ENCODE measurements at regions not wholly inside any gene's neighbourhood (a gene's known extent, or its start where the extent isn't known, plus 50 kb on each side); places are given as distances from the start of the nearest gene placed in this dataset.

DNA sequence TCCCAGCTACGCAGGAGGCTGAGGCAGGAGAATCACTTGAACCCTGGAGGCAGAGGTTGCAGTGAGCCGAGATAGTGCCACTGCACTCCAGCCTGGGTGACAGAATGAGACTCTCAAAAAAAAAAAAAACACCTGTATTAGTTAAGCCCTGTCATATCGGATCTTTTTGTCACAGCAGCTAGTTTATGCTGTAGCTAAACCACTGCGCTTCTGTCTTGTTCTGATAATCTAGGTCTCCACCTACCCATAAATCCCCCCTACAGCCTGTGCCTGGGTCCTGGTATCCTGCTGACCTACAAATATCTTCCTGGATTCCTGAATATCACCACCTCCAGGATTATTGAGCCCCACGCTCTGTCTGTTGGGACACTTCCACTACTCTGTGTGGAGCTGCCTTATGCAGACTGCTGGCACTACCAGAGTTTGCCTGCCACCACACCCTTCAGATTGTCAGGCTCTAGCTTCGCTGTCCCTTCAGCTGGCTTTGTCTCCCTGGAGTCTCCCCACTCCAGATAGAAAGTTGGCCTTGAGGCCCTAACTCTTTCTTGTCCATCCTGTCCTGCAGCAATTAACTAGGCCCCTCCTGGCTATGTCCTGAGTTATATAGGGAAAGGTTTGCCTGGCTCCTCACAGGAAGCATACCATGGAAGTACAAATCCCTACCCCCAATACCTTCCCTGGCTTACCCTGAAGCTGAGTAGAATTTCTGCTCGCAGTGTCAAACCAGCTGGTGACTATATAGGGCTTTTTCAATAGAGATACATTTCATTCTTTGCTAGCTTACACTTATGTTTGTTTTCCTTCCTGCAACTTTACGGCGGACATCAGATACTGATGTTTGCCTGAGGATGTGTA is 136.0 kb upstream of the SERTAD2 start:
- Histone ChIP-seq H3K27ac (ENCODE audit: low read length) (no peak overlapping the region), H3K9ac (ENCODE audit: low read depth, low read length) (no peak overlapping the region), H3K36me3 (ENCODE audit: insufficient read depth, low read depth, low read length) (no peaks in the 10 kb centered on the region), H3K9me3 (ENCODE audit: insufficient read depth, low read depth, low read length) (no peaks in the 10 kb centered on the region), H3K4me3 (ENCODE audit: low read length) (no peak overlapping the region), H3K4me1 (ENCODE audit: insufficient read depth, low read length) (peaks cover 3% of the 10 kb centered on the region; the same call in 1 of the 2 replicates), H3K27me3 (ENCODE audit: insufficient read depth, low read length) (no peaks in the 10 kb centered on the region)

DNA sequence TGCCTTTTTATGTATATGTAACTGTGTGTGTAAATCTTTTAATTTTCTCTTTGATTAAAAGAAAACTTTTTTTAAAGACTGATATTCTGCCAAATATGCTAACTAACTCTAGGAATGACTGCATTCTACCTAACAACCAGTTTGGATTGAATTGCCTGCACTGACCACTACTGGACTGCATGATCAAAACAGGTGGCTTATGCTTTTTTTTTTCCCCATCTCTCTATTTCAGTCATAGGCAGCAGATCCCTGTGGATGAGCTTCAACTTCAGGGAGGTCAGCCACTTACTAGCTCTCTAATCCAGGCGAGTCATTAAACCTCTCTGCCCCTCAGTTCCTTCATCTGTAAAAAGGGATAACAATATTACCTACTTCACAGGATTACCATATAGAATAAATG is 138.6 kb upstream of the SERTAD2 start:
- Histone ChIP-seq H3K27me3 (ENCODE audit: insufficient read depth, low read length) (peaks cover 12% of the 10 kb centered on the region), H3K9ac (ENCODE audit: low read depth, low read length) (no peak overlapping the region), H3K27ac (ENCODE audit: low read length) (no peak overlapping the region), H3K36me3 (ENCODE audit: insufficient read depth, low read depth, low read length) (no peaks in the 10 kb centered on the region), H3K9me3 (ENCODE audit: insufficient read depth, low read depth, low read length) (no peaks in the 10 kb centered on the region), H3K4me3 (ENCODE audit: low read length) (no peak overlapping the region), H3K4me1 (ENCODE audit: insufficient read depth, low read length) (peaks cover 11% of the 10 kb centered on the region; the same call in 1 of the 2 replicates)

DNA sequence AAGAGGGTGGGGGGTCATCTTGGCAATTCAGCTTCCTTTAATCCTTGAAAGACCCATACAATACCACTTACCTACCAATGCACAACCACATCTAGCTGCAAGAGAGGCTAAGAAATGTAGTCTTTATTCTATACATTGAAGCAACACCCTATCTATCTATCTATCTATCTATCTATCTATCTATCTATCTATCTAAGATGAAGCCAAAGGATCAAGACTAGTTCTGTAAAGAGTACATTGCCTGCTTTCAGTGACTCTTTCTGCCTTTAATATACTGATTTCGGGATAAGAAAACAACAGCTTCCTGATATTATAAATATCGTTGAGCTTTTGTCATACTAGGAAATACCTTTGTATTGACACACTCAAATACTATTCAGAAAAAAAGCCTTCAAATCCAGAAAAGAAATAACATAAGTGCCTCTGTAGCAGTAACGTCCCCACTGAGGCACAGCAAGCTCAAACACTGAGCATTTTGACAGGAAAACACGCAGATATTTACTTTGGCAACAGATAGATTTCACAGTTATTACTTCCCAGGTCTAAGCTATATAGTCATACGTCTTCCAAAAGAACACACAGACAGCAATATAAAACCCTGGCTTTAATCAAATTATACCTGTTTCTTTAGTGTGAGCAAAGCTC is 139.4 kb upstream of the SERTAD2 start:
- H3K27ac ChIP-seq (ENCODE audit: low read length), result no peak overlapping the region
- peaks cover 11% of the 10 kb centered on the region; the same call in 1 of the 2 replicates for H3K4me1 ChIP-seq (ENCODE audit: insufficient read depth, low read length)
- peaks cover 12% of the 10 kb centered on the region for H3K27me3 ChIP-seq (ENCODE audit: insufficient read depth, low read length)
- no peak overlapping the region for H3K9ac ChIP-seq (ENCODE audit: low read depth, low read length)
- H3K4me3 ChIP-seq (ENCODE audit: low read length), result no peak overlapping the region
- H3K36me3 ChIP-seq (ENCODE audit: insufficient read depth, low read depth, low read length), result no peaks in the 10 kb centered on the region
- no peaks in the 10 kb centered on the region for H3K9me3 ChIP-seq (ENCODE audit: insufficient read depth, low read depth, low read length)

GRCh38 chr2:64793701-64794100 is 140.0 kb upstream of the SERTAD2 start:
- H3K9me3 ChIP-seq (ENCODE audit: insufficient read depth, low read depth, low read length), result no peaks in the 10 kb centered on the region
- peaks cover 12% of the 10 kb centered on the region for H3K27me3 ChIP-seq (ENCODE audit: insufficient read depth, low read length)
- no peak overlapping the region for H3K9ac ChIP-seq (ENCODE audit: low read depth, low read length)
- H3K4me3 ChIP-seq (ENCODE audit: low read length), result no peak overlapping the region
- no peaks in the 10 kb centered on the region for H3K36me3 ChIP-seq (ENCODE audit: insufficient read depth, low read depth, low read length)
- peaks cover 11% of the 10 kb centered on the region; the same call in 1 of the 2 replicates for H3K4me1 ChIP-seq (ENCODE audit: insufficient read depth, low read length)
- no peak overlapping the region for H3K27ac ChIP-seq (ENCODE audit: low read length)

GRCh38 chr2:64794426-64794995 is 140.8 kb upstream of the SERTAD2 start:
- Histone ChIP-seq H3K4me3 (ENCODE audit: low read length) (no peak overlapping the region), H3K9me3 (ENCODE audit: insufficient read depth, low read depth, low read length) (no peaks in the 10 kb centered on the region), H3K36me3 (ENCODE audit: insufficient read depth, low read depth, low read length) (no peaks in the 10 kb centered on the region), H3K27ac (ENCODE audit: low read length) (no peak overlapping the region), H3K9ac (ENCODE audit: low read depth, low read length) (no peak overlapping the region), H3K27me3 (ENCODE audit: insufficient read depth, low read length) (peaks cover 12% of the 10 kb centered on the region), H3K4me1 (ENCODE audit: insufficient read depth, low read length) (peaks cover 11% of the 10 kb centered on the region; the same call in 1 of the 2 replicates)

GRCh38 chr2:64795024-64795592 is 141.4 kb upstream of the SERTAD2 start:
- H3K36me3 ChIP-seq (ENCODE audit: insufficient read depth, low read depth, low read length), result no peaks in the 10 kb centered on the region

GRCh38 chr2:64796926-64797325 is 143.2 kb upstream of the SERTAD2 start:
- Histone ChIP-seq H3K4me3 (ENCODE audit: low read length) (no peak overlapping the region), H3K9ac (ENCODE audit: low read depth, low read length) (no peak overlapping the region), H3K27ac (ENCODE audit: low read length) (no peak overlapping the region)

More at GRCh38 chr2:64795024-64795592, 141.4 kb upstream of the SERTAD2 start:
- Histone ChIP-seq H3K9ac (ENCODE audit: low read depth, low read length) (no peak overlapping the region), H3K27me3 (ENCODE audit: insufficient read depth, low read length) (peaks cover 12% of the 10 kb centered on the region), H3K9me3 (ENCODE audit: insufficient read depth, low read depth, low read length) (no peaks in the 10 kb centered on the region), H3K4me1 (ENCODE audit: insufficient read depth, low read length) (peaks cover 11% of the 10 kb centered on the region; the same call in 1 of the 2 replicates), H3K4me3 (ENCODE audit: low read length) (no peak overlapping the region), H3K27ac (ENCODE audit: low read length) (no peak overlapping the region)

DNA sequence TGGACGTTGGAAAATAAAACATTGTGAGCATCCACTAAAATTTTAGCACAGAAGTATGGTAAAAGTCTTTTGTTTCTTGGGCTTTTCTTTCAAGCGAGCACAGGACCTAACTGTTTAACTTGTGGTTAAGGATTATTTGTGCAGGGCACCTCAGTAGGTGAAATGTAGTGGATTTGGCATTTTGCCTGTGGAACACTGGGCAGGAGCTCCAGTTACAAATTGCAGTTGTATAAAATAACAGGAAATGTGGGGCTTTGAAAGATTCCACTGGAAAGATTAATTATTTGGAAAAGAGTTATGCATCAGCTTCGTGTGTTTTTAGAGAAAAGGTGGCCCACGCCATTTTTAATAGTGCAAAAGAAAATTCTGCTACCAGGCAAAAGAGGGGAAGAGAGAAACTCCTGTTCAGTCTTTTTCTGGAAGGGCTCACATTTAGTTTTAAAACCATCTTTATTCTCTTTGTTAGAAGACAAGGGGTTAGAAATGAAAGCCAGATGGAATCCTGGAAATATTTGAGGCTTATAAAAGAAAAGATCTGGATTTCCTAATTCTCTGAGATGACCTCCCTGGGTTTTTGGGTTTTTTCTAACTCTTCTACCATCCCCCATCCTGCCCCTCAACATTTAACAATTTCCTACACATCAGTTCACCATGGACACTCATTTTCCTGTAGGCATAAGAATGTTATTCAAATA is 144.3 kb upstream of the SERTAD2 start:
- H3K27ac ChIP-seq (ENCODE audit: low read length), result no peak overlapping the region
- no peaks in the 10 kb centered on the region for H3K9me3 ChIP-seq (ENCODE audit: insufficient read depth, low read depth, low read length)
- no peak overlapping the region for H3K4me3 ChIP-seq (ENCODE audit: low read length)
- H3K9ac ChIP-seq (ENCODE audit: low read depth, low read length), result no peak overlapping the region
- H3K36me3 ChIP-seq (ENCODE audit: insufficient read depth, low read depth, low read length), result no peaks in the 10 kb centered on the region
- peaks cover 11% of the 10 kb centered on the region; the same call in 1 of the 2 replicates for H3K4me1 ChIP-seq (ENCODE audit: insufficient read depth, low read length)
- H3K27me3 ChIP-seq (ENCODE audit: insufficient read depth, low read length), result peaks cover 12% of the 10 kb centered on the region

More at GRCh38 chr2:64796926-64797325, 143.2 kb upstream of the SERTAD2 start:
- H3K36me3 ChIP-seq (ENCODE audit: insufficient read depth, low read depth, low read length), result no peaks in the 10 kb centered on the region
- H3K27me3 ChIP-seq (ENCODE audit: insufficient read depth, low read length), result peaks cover 12% of the 10 kb centered on the region
- no peaks in the 10 kb centered on the region for H3K9me3 ChIP-seq (ENCODE audit: insufficient read depth, low read depth, low read length)
- peaks cover 11% of the 10 kb centered on the region; the same call in 1 of the 2 replicates for H3K4me1 ChIP-seq (ENCODE audit: insufficient read depth, low read length)

DNA sequence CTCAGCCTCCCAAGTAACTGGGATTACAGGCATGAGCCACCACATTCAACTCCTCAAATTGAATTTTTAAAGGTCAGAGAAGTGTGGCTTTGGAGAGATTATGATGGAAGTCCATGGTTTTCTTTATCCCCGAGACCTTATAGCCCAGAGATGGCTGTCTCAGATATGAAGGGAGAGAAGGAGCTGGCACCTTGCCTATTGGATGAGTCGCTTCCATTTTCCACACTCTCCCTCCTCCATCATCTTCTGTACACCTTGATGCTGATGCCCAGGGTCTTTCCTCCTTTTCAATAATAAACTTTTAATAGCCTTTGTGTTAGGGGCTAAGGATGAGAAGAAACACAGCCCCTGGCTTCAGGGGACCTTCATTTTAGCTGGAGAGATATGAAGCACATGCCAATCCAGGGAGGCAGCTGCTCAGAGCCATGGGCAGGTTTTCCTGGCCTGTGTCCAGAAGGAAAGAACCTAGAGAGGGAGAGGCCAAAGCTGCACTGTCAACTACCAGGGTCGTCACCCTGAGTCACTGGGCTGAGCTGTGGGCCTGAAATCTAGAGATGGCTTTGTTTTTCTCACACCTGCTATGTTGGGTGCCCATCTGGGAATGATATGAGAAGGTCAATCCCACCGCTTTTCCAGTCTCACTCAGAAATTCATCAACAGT is 146.0 kb upstream of the SERTAD2 start:
- Histone ChIP-seq H3K9ac (ENCODE audit: low read depth, low read length) (no peak overlapping the region), H3K9me3 (ENCODE audit: insufficient read depth, low read depth, low read length) (no peaks in the 10 kb centered on the region), H3K4me1 (ENCODE audit: insufficient read depth, low read length) (peaks cover 7% of the 10 kb centered on the region; the same call in 1 of the 2 replicates), H3K27ac (ENCODE audit: low read length) (no peak overlapping the region), H3K36me3 (ENCODE audit: insufficient read depth, low read depth, low read length) (no peaks in the 10 kb centered on the region), H3K4me3 (ENCODE audit: low read length) (no peak overlapping the region), H3K27me3 (ENCODE audit: insufficient read depth, low read length) (peaks cover 12% of the 10 kb centered on the region)

GRCh38 chr2:64803776-64804175 is 150.1 kb upstream of the SERTAD2 start:
- Histone ChIP-seq H3K9me3 (ENCODE audit: insufficient read depth, low read depth, low read length) (no peaks in the 10 kb centered on the region), H3K9ac (ENCODE audit: low read depth, low read length) (no peak overlapping the region), H3K4me3 (ENCODE audit: low read length) (no peak overlapping the region), H3K36me3 (ENCODE audit: insufficient read depth, low read depth, low read length) (no peaks in the 10 kb centered on the region), H3K27ac (ENCODE audit: low read length) (no peak overlapping the region), H3K27me3 (ENCODE audit: insufficient read depth, low read length) (no peaks in the 10 kb centered on the region), H3K4me1 (ENCODE audit: insufficient read depth, low read length) (no peaks in the 10 kb centered on the region)

DNA sequence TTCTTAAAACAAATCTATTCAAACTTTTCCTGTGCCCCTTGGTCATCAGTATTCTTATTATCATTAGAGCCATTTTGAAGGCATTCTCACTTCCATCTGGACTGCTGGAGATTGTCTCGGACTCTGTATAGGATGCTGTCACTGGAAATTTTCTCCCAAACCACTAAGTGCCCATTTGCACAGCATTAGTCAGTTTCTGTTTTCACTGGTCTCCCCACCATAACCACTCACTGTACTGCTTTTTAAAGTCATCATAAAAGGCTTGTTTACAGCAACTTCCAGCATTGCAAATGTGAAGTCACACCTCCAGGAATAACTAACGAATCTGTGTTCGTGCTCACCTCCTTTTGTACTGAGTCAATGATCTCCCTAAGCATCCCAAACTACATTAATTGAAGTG is 150.9 kb upstream of the SERTAD2 start:
- Histone ChIP-seq H3K36me3 (ENCODE audit: insufficient read depth, low read depth, low read length) (no peaks in the 10 kb centered on the region), H3K9me3 (ENCODE audit: insufficient read depth, low read depth, low read length) (no peaks in the 10 kb centered on the region), H3K27ac (ENCODE audit: low read length) (no peak overlapping the region), H3K27me3 (ENCODE audit: insufficient read depth, low read length) (no peaks in the 10 kb centered on the region), H3K4me1 (ENCODE audit: insufficient read depth, low read length) (no peaks in the 10 kb centered on the region), H3K4me3 (ENCODE audit: low read length) (no peak overlapping the region), H3K9ac (ENCODE audit: low read depth, low read length) (no peak overlapping the region)

All from iPS-20b (cell line).